Activated naive CD4-positive, alpha-beta T cell treated with Interleukin-2 at 50 U/mL for 16 hours (primary cell): ENCODE measurements at regions not wholly inside any gene's neighbourhood (a gene's known extent, or its start where the extent isn't known, plus 50 kb on each side); places are given as distances from the start of the nearest gene placed in this dataset.

Source experiments
- DNase-seq: peaks from one replicate; pipeline ENCODE4 v3.0.0-alpha.2; 2020

DNA sequence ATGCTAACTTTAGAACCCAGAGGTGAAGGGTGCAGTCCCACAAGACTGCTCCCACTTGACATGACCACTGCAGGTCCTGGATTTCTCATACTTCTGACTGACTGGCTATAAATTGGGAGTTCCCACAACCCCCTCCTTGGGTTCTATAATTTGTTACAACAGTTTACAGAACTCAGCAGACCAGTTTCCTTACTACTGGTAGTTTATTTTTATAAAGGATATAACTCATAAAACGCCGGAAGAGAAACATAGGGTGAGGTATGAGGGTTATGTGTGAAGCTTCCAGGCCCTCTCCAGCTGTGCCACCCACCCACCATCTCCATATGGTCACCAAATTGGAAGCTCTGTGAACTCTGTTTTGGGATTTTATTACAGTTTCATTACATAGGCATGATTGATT lies 839.6 kb downstream of the TSN start:
- no peak for DNase-seq

DNA sequence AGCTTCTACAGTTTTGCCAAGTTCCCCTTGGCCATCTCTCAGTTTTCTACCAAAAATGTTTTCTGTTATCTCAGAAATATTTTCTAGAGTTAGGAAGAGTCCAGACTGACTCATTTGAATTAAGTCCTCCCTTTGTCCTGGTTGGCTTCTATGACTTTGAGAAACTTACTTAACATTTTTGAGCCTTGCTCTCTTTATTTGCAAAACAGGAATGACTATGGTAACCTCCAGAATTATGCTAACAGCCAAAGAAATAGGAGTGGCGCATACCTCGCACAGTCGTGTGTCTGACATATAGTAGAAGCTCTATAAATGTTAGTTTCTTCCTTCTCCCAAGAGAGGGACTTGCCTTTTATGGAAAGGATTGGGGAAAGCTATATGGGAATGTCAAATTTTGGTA lies 841.1 kb downstream of the TSN start:
- DNase-seq = no peak

DNA sequence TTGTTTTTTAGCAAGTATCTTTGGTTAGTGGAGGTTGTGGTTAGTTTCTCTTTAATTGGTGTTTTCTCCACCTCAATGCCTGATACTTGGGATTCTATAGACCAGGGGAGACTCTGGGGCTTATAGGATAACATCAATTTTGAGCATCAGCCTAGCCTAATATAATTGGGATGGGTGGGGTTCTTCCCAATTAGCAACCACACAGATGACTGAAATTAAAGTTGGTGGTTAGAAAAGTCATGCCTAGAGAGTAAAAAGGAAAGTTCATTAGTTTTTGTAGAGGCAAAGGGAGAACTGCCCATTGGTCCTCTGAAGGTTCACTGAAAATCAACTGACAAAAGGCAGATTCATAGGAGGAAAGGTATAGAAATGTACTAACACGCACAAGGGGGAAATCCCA lies 843.3 kb downstream of the TSN start:
- DNase-seq = no peak

DNA sequence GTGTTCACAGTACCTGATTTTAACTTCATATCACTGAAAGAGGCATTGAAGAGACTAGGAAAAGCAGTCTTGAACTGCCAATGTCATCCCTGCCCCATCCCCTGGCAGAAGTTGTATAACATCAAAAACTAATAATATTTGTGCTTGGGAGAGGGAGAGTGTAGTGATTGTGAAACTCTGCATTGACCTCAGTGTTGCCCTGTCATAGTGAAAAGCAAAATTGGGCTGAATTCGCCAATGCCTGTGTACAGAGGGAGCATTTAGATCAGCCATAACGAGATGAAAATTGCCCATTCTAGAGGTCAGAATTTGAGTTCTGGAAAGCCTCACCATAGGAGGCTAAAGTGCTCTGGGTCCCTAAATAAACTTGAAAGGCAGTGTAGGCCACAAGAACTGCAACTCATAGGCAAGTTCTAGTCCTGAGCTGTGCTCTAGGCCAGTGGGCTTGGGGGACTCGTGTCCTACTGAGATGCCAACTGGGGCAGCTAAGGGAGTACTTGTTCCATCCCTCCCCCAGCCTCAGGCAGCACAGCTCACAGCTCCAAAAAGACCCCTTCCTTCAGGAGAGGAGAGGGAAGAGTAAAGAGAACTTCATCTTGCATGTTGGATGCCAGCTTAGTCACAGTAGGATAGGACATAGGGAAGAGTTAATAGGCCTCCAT lies 855.6 kb downstream of the TSN start:
- no peak for DNase-seq

DNA sequence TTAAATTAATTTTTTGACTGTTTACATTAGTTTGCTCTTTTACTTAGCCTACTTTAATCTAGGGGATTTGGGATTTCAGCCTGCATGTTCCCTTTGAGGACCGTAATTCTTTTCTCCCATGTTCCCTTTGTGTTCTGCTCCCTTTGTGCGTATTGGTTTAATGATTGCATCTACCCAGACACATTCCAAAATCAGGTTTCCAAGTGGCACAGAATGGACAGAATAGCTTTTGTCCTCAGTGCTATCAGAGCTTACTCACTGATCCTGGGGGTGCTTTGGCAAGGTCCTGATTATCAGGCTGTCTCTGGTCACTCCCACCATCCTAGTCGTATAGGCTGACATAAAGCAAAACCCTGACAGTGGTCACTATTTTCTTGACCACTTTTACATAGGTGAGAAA lies 867.5 kb downstream of the TSN start:
- no peak for DNase-seq

DNA sequence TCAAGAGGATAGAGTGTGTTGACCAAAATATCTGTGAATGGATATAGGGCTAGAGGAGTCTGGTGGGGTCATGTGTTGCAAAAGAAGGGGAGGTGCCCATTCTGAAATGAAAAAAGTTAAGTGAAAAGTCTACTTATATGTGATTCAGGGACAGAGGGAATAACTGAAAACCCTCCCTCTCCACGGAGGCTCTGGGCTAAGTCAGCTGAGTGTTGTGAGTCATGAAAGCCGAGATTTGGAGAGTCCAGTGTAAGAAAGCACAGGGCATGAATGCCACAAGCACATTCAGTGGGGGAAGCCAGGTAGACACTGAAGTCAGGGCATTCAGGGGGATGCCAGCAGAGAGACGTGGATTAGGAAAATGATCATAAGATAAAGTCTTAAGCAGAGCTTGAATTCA lies 871.9 kb downstream of the TSN start:
- no peak for DNase-seq

DNA sequence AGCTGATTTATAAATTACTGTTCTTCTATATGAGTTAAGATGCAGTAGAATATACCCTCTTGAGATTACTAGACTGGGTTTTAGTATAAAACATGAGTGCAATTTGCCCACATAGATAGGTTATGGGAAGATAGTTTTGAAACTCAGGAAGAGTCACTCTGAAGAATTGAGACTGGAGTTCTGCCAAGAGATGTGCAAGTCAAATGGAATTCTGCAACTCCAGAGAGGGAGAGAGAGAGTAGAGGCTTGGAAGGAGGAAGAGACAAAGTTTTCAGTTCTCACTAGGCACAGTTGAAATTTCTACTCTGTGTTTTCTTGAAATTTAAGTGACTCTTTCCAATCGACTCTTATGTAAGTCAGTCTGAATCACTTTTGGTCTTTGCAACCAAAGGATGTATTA lies 878.8 kb downstream of the TSN start:
- DNase-seq = no peak

DNA sequence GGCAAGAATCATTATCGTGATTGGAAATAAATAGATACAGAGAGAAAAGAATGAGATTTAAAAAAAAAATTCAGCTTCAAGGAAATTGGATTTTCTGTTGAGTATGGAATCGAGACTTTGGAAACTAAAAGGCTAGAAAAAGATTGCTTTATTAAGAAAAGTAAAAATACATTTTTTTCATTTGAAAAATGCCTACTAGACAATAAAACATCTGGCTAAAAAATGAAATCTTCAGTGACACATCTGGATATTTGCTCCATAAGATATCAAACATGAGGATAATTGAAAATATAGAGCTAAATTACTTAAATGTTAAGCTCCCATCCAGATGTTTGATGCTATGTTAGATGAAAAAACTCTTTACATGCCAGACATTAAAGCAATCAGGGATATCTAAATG lies 879.5 kb downstream of the TSN start:
- no peak for DNase-seq

DNA sequence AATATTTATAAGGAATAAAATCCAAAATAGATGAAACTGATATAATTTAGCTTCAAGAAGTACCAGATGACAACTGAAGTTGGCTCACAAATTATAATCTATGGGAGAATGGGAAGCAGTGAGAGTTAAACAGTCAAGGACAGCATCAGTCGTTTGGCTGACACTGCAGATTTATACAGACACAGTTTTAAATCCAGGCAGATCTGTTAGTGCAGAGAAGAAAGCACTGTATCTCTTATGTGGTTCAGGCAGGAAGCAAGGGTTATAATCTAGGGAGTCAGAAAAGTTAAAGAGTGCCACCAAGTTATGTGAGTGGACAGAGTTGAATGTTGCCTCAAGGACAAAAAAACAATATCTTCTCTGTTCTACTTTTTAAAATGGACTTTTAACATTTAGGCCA lies 880.2 kb downstream of the TSN start:
- no peak for DNase-seq

DNA sequence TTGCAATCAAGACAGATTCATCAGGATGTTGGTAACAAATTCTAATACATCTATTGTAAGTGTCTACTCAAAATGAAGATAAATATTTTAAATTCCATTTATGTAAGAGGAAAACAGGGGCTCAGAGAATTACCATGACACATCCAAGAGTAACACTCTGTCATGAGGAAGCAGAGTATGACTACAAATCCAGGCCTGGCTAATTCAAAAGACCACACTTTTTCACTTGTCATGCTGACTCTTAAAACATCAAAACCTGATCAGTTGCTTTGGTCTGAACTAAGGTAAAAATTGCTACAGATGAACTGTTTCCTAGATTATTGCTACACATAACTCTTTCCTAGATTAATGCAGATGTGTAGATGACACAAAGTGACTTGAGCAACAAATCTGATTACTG lies 880.6 kb downstream of the TSN start:
- DNase-seq = no peak

DNA sequence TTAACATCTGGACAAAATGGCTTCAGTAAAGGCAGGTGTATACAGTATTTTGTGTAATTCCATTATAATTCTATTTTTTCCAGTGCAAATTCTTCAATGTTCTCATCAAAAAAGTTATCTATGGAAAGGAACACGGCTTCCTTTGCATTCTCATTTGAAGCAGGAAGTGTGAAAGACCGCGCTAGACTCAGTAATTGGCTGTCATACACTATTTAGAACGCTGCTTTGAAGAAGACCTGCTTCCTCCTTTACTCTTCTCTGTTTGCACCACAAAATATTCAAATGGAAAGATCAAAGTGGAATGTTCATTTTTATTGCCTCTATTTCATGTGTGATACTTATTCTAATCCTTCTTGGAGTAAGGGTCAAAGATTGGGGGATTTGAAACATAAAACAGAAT lies 883.7 kb downstream of the TSN start:
- DNase-seq = no peak

DNA sequence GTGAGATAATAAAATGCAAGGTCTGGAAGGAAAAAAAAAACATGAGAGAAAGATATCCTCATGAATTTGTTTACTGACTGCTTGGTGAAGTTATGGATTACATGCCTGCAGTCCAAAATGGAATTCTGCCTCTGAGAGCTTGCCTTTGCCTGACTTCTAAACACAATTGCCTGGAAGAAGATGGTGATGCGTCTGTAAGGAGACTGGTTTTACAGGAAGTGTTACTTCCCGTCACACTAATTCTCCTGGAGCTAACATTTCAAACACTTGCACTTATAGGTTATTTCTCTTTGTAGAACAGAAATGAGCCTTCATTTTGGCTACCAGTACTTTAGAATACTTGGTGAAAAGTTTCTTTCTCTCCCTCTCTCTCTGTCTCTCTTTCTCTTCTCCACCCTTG lies 884.3 kb downstream of the TSN start:
- no peak for DNase-seq

DNA sequence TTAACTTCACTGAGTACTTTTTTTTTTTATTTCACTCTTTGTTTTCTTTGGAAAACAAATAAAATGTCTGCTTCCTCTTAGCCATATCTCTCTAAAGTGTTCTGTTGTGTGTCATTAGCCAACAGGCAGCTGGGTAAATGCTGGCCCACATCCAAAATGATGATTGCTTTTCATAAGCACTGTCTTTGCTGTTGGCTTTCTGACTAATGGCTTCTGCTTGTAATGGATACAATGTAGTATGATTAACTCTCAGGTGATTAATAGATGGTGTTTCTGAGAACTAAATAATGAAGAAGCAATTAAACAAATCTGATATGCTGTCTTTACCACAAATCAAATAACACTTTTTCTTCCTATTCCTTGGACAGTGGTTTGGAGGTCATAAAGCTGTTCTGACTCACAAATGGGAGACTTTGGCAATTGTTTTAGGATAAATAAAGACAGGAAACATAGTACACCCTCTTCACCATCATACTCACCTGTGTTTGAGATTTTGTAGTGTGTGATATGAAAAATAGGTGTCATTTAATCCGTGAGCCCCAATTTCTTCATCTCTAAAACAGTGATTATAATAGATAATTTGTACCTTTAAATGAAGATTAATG lies 888.4 kb downstream of the TSN start:
- no peak for DNase-seq

DNA sequence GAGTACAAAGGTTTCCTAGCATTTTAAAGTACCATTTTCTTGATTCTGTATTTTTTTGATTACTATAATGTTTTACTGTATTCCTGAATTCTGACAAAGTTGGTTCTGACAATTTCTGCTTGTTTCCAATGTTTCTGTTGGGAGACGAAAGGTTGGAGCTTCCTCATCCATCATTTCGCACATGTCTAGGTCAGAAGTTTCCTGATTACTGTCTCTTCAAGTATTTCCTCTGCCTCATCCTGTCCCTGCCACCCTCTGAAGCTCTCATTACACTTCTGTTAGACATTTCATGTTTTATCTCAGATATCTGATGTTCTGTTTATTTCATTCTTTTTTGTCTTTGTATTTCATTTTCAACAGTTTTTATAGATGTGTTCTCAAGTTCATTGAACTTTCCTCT lies 895.8 kb downstream of the TSN start:
- no peak for DNase-seq

DNA sequence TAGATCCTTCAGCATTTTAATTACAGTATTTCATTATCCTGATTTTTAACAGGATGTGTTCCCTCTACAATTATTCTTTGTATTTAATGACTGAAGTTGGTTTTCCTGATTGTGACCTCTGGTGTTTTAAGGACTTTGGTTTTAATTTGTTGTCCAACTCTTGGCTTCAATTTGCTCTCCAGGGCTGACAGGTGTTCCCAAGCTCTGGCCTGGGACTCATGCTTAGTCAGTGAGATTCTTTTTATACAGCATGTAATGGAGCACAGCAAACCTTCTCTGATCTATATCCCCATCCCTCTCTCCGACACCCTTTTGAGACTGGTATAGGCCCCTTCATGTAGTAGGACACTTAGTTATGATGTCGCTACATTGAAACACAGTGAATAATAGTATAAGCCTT lies 896.3 kb downstream of the TSN start:
- no peak for DNase-seq

DNA sequence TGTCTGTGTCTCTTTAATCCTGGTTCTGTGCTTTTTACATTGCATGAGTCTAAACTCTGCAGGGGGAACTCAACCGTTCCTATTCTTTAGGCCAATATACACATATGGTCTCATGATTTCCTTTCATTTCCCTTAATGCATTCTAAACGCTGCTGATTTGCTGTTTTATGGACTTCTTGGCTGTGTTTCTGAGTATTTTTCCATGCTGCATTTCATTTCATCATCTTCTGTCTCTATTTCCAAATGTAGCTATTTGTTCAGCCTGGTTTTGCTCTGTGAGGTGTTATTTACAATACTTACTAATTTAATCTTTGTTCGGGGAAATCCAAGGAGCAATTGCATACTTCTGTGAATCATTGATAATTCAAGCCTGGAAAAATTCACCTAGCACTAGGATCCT lies 897.2 kb downstream of the TSN start:
- DNase-seq = no peak

DNA sequence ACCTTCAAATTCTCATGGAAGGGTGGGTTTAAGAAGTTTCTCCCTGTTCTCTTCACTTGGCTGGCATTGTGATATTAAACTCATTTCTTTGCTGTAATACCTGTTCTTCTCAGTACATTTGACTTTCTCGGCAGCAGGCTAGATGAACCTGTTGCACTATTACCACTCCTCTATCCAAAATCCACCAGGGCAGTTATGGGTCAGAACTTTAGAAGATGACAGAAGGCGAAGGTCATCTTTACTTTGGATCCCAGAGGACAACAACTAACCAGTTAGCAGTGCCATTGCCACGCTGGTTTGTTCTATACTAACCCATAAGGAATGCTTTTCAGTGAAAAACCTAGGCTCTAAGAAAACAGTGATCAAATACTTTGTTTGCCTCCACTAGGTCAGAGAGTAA lies 901.0 kb downstream of the TSN start:
- no peak for DNase-seq

DNA sequence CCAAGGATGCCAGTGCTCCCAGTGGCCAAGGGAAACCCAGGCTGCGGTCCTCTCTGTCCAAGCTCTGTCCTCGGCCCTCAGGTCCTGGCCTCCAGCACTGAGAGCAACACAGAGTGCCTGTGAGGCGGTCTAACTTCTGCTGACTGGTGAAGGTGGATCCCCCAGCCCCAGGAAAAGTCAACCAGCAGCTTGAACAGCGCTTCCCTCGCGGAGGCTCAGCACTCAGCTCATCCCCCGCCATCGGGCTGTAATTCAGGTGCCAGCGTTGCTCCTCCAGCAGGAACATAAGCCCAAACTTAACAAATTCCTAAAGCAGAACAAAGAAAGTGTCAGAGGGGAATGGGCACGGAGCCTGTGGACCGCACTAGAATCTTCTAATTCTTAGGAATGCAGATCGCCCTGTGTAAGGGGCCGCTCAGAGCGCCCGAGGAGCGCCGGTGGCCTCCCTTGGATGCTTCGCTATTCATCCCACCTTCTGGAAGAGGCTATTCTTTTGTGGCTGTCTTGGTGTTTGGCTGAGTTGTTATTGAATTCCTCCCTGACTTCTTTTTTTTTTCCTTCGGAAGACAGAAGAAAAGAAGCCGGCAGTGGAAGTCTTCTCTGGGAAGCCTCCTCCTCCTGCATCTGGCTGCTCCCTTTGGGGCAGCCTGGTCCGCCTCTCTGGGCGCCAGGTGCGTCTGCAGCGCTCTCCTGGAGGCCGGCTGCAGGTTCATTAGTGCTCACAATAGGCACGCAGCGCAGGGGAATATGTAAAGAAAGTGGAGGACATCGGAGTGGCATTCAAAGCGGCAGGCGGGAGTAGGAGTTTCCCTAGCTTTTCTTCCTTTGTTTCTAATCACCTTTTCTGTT lies 905.6 kb downstream of the TSN start:
- no peak for DNase-seq

DNA sequence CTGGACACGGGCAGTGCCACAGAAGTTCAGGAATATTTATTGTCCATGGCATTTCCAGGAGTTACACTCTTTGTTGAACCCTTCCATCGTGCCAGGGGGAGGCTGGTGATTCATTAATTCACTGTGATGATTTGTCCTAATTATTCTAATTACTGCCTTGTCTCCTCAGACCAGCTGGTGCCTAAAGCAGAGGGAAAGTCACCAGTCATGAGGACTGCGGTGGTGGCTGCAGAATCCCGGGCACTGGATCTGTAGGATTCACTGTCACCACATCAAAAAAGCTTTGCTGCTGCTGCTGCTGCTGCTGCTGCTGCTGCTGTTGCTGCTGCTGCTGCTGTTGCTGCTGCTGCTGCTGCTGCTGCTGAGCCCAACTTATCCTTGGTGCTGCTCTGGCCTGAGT lies 908.2 kb downstream of the TSN start:
- no peak for DNase-seq

DNA sequence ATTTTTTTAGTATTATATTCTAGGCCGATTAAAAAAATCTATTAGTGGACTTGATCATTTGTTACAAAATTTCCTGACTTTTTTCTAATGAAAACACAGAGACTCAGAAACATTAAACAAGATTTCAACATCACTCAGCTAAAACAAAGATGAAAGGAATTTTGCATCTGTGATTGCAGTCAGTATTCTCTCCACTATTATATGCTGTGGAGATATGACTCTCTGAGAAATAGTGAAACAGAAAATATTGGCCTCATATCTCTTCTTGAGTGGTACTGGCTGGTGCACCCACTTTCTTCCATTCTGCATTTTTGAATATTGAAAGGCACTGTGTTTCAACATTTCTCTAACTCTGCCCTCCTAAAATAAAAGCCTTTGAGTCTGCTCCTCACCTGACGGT lies 914.2 kb downstream of the TSN start:
- DNase-seq = no peak

DNA sequence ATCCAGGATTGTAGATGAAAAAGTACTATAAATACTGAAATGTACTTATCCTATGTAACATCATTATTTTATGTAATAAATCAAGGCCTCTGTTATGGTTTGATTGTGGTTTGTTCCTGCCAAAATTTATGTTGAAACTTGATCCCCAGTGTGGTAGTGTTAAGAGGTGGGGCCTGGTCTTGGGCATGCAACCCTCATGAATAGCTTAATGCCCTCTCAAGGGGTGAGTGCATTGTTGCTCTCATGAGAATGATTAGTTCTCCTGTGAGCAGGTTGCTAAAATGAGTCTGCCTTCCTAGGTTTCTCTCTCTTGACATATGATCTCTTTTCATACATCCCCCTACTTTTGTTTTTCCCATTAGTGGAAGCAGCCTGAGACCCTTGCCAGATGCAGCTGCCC lies 915.4 kb downstream of the TSN start:
- no peak for DNase-seq

DNA sequence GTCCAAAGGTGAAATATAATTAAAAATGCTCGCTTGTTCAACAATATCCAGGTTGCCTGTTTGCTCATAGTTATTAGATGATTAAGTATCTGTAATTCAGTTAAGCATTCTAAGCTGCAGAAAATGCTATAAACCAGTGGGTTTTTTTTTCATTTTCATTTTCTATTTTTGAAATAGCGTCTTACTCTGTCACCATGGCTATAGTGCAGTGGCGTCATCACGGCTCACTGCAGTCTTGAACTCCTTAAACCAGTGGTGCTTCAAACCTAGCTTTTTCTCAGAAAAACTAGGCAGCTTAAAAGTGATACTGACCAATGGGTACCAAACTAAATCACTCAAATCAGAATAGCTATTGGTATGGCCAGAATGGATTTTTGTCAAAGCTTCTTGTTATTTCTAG lies 925.2 kb downstream of the TSN start:
- DNase-seq = no peak

DNA sequence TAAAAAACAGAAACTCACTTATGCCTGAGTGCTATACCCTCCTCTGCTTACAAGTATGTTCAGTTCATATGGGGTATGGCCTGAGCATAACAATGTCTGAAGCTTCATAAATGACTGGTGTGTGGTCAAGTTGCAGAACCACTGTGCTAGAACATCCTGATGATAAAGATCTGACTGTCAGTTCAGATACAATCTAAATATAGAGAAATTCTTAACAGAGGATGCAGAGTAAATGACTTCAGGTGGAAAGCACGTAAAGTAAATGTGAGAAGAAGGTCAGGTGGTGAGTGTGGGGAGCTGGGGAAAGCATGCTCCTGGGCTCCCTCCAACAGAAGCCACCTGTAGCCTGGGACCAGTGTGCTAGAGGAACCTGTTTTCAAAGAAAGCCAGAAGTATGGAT lies 926.2 kb downstream of the TSN start:
- DNase-seq = no peak

DNA sequence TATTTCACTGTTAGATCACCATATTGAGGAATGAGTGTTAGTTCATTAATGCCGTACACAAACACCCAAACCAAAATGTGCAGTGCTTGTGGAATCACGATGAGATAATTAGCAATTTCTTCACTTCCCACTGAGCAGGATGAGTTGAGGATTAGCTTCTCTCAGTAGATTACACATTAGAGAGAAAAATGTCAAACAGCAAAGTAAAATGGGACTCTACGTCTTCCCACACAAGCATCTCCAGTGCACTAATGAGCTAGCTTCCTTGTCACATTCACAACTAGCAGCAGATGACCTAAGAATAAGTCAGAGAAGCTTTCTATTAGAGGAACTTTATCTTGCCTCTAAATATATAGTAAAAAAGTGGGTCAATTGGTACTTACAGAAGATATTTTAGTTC lies 926.9 kb downstream of the TSN start:
- DNase-seq = no peak

DNA sequence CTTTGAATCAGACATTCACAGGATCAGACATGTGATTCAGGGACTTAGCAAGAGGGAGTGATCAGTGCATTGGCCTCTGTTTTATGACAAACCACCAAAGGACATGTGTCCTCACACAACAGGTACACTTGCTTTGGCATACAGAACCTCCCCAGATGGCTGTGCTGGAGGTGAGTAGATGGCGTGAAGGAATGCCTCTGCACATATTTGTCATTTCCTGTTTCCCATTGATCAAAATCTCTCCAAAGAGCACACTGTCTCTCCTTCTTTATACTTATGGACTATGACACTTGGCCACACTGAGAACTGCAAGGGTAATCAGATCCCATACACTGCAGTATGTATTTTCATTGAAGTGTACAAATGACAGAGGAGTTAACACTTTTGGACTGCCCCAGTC lies 927.6 kb downstream of the TSN start:
- DNase-seq = no peak
